ENCODE measurements at regions not wholly inside any gene's neighbourhood (a gene's known extent, or its start where the extent isn't known, plus 50 kb on each side); places are given as distances from the start of the nearest gene placed in this dataset.

GRCh38 chr3:72641684-72642083 lies 206.6 kb downstream of the SHQ1 start:
- no peak for TF ChIP-seq EZH2 (IDR thresholded peaks at IDR 0.05; ENCODE audit: borderline replicate concordance)
- no peak for TF ChIP-seq CTCF (IDR thresholded peaks at IDR 0.05; ENCODE audit: poor library complexity)
- no peak for TF ChIP-seq EZH2phosphoT487 (IDR thresholded peaks at IDR 0.05; ENCODE audit: low read depth, severe bottlenecking, unreplicated experiment)

Data from hepatocyte (in vitro differentiated cells).